Osteoblast (primary cell): ENCODE measurements at regions not wholly inside any gene's neighbourhood (a gene's known extent, or its start where the extent isn't known, plus 50 kb on each side); places are given as distances from the start of the nearest gene placed in this dataset.

Source experiments
- DNase-seq: peaks from one replicate; pipeline ENCODE4 v3.0.0; 2011; ENCODE audit warnings: low spot score, mixed read lengths; ENCODE audit not compliant: insufficient read length; ENCODE audit errors: missing footprints
- H2AFZ ChIP-seq: 2 replicates; pipeline ENCODE4 v1.6.0; 2011; ENCODE audit warnings: mild to moderate bottlenecking, low read length
- H3K27ac ChIP-seq: 2 replicates; pipeline ENCODE4 v1.5.1; 2011; ENCODE audit warnings: mild to moderate bottlenecking, low read depth, low read length, moderate library complexity
- H3K27me3 ChIP-seq: 2 replicates; pipeline ENCODE4 v1.6.0; 2012; ENCODE audit warnings: mild to moderate bottlenecking, control low read depth, inconsistent platforms, low read length, moderate library complexity; ENCODE audit not compliant: insufficient read depth
- H3K36me3 ChIP-seq: 2 replicates; pipeline ENCODE4 v1.5.1; 2011; ENCODE audit warnings: mild to moderate bottlenecking, low read length, control low read depth, moderate library complexity; ENCODE audit not compliant: insufficient read depth
- H3K4me1 ChIP-seq: 2 replicates; pipeline ENCODE4 v1.5.1; 2011; ENCODE audit warnings: mild to moderate bottlenecking, low read length, control low read depth, moderate library complexity; ENCODE audit not compliant: insufficient read depth
- H3K4me2 ChIP-seq: 2 replicates; pipeline ENCODE4 v1.6.0; 2011; ENCODE audit warnings: mild to moderate bottlenecking, low read length; ENCODE audit not compliant: insufficient read depth
- H3K4me3 ChIP-seq: fragments of 200-600 bp; sonication (generic); 3 replicates; pipeline ENCODE4 v1.5.1; 2012; ENCODE audit warnings: mild to moderate bottlenecking, low read length, inconsistent platforms; ENCODE audit not compliant: insufficient read depth
- H3K79me2 ChIP-seq: 2 replicates; pipeline ENCODE4 v1.6.0; 2012; ENCODE audit warnings: mild to moderate bottlenecking, low read length, control low read depth, inconsistent platforms; ENCODE audit not compliant: insufficient read depth
- H3K9me3 ChIP-seq: 2 replicates; pipeline ENCODE4 v1.5.1; 2011; ENCODE audit warnings: low read depth, low read length, control low read depth
- H4K20me1 ChIP-seq: 2 replicates; pipeline ENCODE4 v1.6.0; 2012; ENCODE audit warnings: mild to moderate bottlenecking, low read length, control low read depth; ENCODE audit not compliant: insufficient read depth
- TF ChIP-seq, protein P1 (sequence below): IDR thresholded peaks from 2 replicates; pipeline ENCODE4 v1.5.1; 2011; ENCODE audit warnings: mild to moderate bottlenecking, low read depth, low read length, moderate library complexity; ENCODE audit errors: extremely low read depth

DNA sequence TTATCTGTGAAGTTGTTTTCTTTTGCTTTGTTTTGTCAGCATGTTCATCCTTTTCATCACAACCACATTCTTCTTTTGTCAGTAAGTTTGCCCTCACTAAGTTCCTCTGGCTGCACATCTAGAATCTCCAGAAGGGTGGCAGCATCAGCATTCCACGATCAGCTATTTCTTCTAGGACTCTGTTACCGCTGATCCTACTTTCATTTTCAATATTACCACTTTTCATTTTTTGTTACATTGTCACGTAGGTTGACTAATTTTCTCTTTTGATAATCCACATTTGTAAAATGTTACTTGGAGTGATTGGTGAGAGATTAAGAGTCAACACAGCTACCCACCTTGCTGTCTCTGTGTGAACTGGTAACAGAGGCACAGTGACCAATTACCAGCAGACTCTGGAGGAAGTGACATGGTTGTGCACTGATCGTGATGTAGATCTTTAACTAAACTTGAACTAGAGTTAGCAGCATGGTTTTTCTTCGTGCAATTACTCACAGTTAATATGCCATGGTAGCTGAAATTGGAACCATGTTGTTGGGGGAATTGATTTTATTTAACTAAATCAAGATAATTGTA, 307.9 kb upstream of the SLC35B3 start:
- H2AFZ ChIP-seq: no peak overlapping the region
- TF ChIP-seq, protein P1, sequence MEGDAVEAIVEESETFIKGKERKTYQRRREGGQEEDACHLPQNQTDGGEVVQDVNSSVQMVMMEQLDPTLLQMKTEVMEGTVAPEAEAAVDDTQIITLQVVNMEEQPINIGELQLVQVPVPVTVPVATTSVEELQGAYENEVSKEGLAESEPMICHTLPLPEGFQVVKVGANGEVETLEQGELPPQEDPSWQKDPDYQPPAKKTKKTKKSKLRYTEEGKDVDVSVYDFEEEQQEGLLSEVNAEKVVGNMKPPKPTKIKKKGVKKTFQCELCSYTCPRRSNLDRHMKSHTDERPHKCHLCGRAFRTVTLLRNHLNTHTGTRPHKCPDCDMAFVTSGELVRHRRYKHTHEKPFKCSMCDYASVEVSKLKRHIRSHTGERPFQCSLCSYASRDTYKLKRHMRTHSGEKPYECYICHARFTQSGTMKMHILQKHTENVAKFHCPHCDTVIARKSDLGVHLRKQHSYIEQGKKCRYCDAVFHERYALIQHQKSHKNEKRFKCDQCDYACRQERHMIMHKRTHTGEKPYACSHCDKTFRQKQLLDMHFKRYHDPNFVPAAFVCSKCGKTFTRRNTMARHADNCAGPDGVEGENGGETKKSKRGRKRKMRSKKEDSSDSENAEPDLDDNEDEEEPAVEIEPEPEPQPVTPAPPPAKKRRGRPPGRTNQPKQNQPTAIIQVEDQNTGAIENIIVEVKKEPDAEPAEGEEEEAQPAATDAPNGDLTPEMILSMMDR: no peak
- H4K20me1 ChIP-seq: no peaks in the 10 kb centered on the region
- DNase-seq: no peak
- H3K27ac ChIP-seq: no peak overlapping the region
- no peak overlapping the region for H3K4me2 ChIP-seq
- no peaks in the 10 kb centered on the region for H3K4me1 ChIP-seq
- H3K27me3 ChIP-seq: no peaks in the 10 kb centered on the region
- no peaks in the 10 kb centered on the region for H3K79me2 ChIP-seq
- H3K4me3 ChIP-seq: no peak overlapping the region
- no peaks in the 10 kb centered on the region for H3K36me3 ChIP-seq
- H3K9me3 ChIP-seq: peaks cover 1% of the 10 kb centered on the region

DNA sequence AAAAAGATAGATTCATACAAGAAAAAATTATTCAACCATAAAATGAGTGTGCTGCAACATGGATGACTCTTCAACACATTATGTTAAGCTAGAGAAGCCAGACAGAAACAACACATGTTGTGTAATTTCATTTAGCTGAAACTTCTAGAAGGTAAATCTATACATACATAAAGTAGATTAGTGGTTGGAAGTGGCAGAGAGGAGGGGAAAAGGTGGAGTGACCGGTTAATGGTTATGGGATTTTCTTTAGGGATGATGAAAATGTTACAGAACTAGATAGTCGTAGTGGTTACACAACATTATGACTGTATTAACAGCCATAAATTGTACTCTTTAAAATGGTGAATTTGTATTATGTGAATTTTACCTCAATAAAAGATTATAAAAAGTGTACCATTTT, 304.1 kb upstream of the SLC35B3 start:
- H2AFZ ChIP-seq: no peak overlapping the region
- H3K27ac ChIP-seq: no peak overlapping the region
- DNase-seq: no peak
- H3K4me2 ChIP-seq: no peak overlapping the region
- peaks cover 1% of the 10 kb centered on the region for H3K9me3 ChIP-seq
- H3K36me3 ChIP-seq: no peaks in the 10 kb centered on the region
- TF ChIP-seq, protein P1: no peak
- H3K79me2 ChIP-seq: no peaks in the 10 kb centered on the region
- no peaks in the 10 kb centered on the region for H3K4me1 ChIP-seq
- no peaks in the 10 kb centered on the region for H4K20me1 ChIP-seq
- H3K27me3 ChIP-seq: no peaks in the 10 kb centered on the region
- no peak overlapping the region for H3K4me3 ChIP-seq

DNA sequence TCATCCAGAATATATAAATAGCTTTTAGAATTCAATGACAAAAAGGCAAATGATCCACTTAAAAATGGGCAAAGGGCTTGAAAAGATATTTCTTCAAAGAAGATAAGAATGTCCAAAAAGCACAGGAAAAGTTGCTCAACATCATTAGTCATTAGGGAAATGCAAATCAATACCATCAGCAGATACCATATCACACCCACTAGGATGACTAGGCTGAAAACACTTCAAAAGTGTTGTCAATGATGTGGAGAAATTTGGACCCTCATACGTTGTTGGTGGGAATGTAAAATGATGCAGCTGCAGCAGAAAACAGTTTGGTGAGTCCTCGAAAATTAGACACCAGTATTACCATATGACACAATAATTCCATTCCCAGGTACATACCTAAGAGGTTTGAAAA, 303.6 kb upstream of the SLC35B3 start:
- Histone ChIP-seq H3K4me2 (no peak overlapping the region), H3K27ac (no peak overlapping the region), H3K36me3 (no peaks in the 10 kb centered on the region), H3K27me3 (no peaks in the 10 kb centered on the region), H3K9me3 (peaks cover 1% of the 10 kb centered on the region), H3K4me3 (no peak overlapping the region), H2AFZ (no peak overlapping the region), H3K4me1 (no peaks in the 10 kb centered on the region), H3K79me2 (no peaks in the 10 kb centered on the region), H4K20me1 (no peaks in the 10 kb centered on the region)
- DNase-seq: no peak
- TF ChIP-seq, protein P1: no peak

DNA sequence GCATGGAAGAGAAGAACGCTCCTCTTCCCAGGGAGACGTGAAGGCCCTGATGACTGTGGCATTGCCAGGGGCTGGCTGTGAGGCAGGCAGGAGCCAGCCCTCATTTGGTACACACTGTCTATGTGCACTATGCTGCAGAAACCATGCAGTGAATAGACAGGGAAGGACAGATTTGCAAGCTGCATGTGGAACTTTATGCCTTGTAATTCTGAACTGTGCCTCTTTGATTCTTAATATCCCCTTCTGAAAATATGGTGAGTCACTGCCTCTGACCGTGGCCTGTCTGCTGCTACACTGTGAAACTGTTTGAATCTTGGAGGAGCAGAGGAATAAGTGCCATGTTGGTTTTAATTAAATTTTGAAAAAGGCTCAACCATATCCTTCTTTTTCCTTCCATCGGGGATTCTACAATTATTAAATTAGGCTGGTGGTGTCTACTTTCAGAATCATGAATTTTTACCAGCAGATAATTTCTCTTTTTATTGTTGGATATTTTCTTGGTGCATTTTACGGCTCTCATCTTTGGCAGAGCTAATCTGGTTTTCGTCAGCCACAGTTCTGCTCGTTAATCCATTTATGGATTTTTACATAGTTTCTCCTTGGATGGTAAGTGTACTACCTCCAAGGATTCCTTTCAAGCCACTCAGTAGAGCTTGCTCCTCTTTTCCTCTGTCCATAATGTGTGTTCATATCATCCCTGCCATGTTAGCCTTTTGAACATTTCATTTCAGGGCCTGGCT, 301.0 kb upstream of the SLC35B3 start:
- H3K4me2 ChIP-seq: no peak overlapping the region
- H4K20me1 ChIP-seq: no peaks in the 10 kb centered on the region
- TF ChIP-seq, protein P1: no peak
- H3K36me3 ChIP-seq: no peaks in the 10 kb centered on the region
- no peaks in the 10 kb centered on the region for H3K79me2 ChIP-seq
- no peak overlapping the region for H3K4me3 ChIP-seq
- no peaks in the 10 kb centered on the region for H3K4me1 ChIP-seq
- DNase-seq: no peak
- peaks cover 4% of the 10 kb centered on the region for H3K9me3 ChIP-seq
- H3K27me3 ChIP-seq: no peaks in the 10 kb centered on the region
- no peak overlapping the region for H2AFZ ChIP-seq
- no peak overlapping the region for H3K27ac ChIP-seq
